Epithelial cell of esophagus (primary cell): ENCODE measurements at regions not wholly inside any gene's neighbourhood (a gene's known extent, or its start where the extent isn't known, plus 50 kb on each side); places are given as distances from the start of the nearest gene placed in this dataset.

Experiments
- DNase-seq: peaks from one replicate; pipeline ENCODE4 v3.0.0; 2010; ENCODE audit warnings: low read depth
- H3K4me3 ChIP-seq: 2 replicates; pipeline ENCODE4 v1.5.1; 2011; ENCODE audit warnings: mild to moderate bottlenecking, low read length, control low read depth
- CTCF ChIP-seq: IDR thresholded peaks from 2 replicates; pipeline ENCODE4 v1.5.1; 2011; ENCODE audit warnings: low read depth, mild to moderate bottlenecking, low read length, control low read depth, inconsistent platforms; ENCODE audit not compliant: insufficient read depth; ENCODE audit errors: missing control alignments

GRCh38 chr1:224523676-224524075, 89.1 kb upstream of the WDR26 start:
- no peak overlapping the region for H3K4me3 ChIP-seq
- no peak for TF ChIP-seq CTCF
- no peak for DNase-seq

GRCh38 chr1:224524679-224525078, 90.1 kb upstream of the WDR26 start:
- no peak for TF ChIP-seq CTCF
- peak; percentile 57 for DNase-seq

GRCh38 chr1:224525411-224526040, 90.6 kb upstream of the CNIH3 start:
- H3K4me3 ChIP-seq: no peak overlapping the region
- TF ChIP-seq CTCF: no peak
- DNase-seq: peak; percentile 8

More at GRCh38 chr1:224524679-224525078, 90.1 kb upstream of the WDR26 start:
- H3K4me3 ChIP-seq: no peak overlapping the region

GRCh38 chr1:224526771-224527170, 89.3 kb upstream of the CNIH3 start:
- DNase-seq: no peak
- no peak overlapping the region for H3K4me3 ChIP-seq
- TF ChIP-seq CTCF: no peak

GRCh38 chr1:224528900-224529299, 87.2 kb upstream of the CNIH3 start:
- DNase-seq: peak; percentile 49
- H3K4me3 ChIP-seq: no peak overlapping the region
- no peak for TF ChIP-seq CTCF

GRCh38 chr1:224529844-224530243, 86.3 kb upstream of the CNIH3 start:
- TF ChIP-seq CTCF: no peak
- no peak overlapping the region for H3K4me3 ChIP-seq
- no peak for DNase-seq

GRCh38 chr1:224533517-224533916, 82.6 kb upstream of the CNIH3 start:
- no peak for DNase-seq
- no peak overlapping the region for H3K4me3 ChIP-seq
- no peak for TF ChIP-seq CTCF
